ENCODE measurements at regions not wholly inside any gene's neighbourhood (a gene's known extent, or its start where the extent isn't known, plus 50 kb on each side); places are given as distances from the start of the nearest gene placed in this dataset.

GRCh38 chr10:78375854-78376785, 342.5 kb downstream of the RPS24 start:
- TF ChIP-seq CTCF (IDR thresholded peaks at IDR 0.05) (no peak), POLR2A (IDR thresholded peaks at IDR 0.05) (no peak)
